ENCODE measurements at regions not wholly inside any gene's neighbourhood (a gene's known extent, or its start where the extent isn't known, plus 50 kb on each side); places are given as distances from the start of the nearest gene placed in this dataset.
"Not testable (repeated sequence)": the region's sequence is repeated elsewhere in the genome, so short reads cannot be mapped to it uniquely, and the experiment has no call there.

DNA sequence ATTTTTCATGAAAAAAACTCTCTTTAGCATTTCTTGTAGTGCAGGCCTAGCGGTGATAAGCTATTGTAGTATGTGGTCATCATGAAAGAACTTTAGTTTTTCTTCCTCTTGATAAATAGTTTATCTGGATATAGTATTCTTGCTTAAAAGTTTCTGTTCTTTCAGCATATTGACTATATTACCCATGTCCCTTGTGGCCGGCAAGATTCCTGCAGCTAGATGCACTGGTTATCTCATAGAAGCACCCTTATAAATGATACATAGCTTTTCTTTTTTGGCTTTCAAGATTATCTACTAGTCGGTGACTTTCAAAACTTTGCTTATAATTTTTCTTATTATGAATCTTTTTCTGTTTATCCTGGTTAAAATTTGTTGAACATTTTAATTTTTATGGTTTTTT is 234.8 kb downstream of the ALG10 start:
- Mint-ChIP-seq H3K27me3 (ENCODE audit: insufficient read depth) (no peaks in the 10 kb centered on the region), H3K9me3 (no peaks in the 10 kb centered on the region)

GRCh38 chr12:34262140-34262539 is 239.8 kb downstream of the ALG10 start:
- H3K4me3 Mint-ChIP-seq; H3K4me1 Mint-ChIP-seq (ENCODE audit: low read depth); intact Hi-C loops (cut with micrococcal nuclease); H3K36me3 Mint-ChIP-seq (ENCODE audit: low read depth); DNase-seq (ENCODE audit: low spot score); H3K27ac Mint-ChIP-seq; H3K27me3 Mint-ChIP-seq (ENCODE audit: insufficient read depth): not testable (repeated sequence)
- peaks cover 18% of the 10 kb centered on the region for H3K9me3 Mint-ChIP-seq

More for the DNA sequence above, 234.8 kb downstream of the ALG10 start:
- DNase-seq (ENCODE audit: low spot score), result no peak
- H3K36me3 Mint-ChIP-seq (ENCODE audit: low read depth), result no peaks in the 10 kb centered on the region
- no peaks in the 10 kb centered on the region for H3K4me1 Mint-ChIP-seq (ENCODE audit: low read depth)
- H3K4me3 Mint-ChIP-seq, result no peak overlapping the region
- no peak overlapping the region for H3K27ac Mint-ChIP-seq
- intact Hi-C loops (cut with micrococcal nuclease), result no loop called here

GRCh38 chr12:34264110-34264509 is 241.8 kb downstream of the ALG10 start:
- H3K36me3 Mint-ChIP-seq (ENCODE audit: low read depth), result no peaks in the 10 kb centered on the region
- H3K27ac Mint-ChIP-seq, result no peak overlapping the region
- H3K27me3 Mint-ChIP-seq (ENCODE audit: insufficient read depth), result no peaks in the 10 kb centered on the region
- intact Hi-C loops (cut with micrococcal nuclease), result no loop called here
- H3K9me3 Mint-ChIP-seq, result peaks cover 24% of the 10 kb centered on the region
- no peaks in the 10 kb centered on the region for H3K4me1 Mint-ChIP-seq (ENCODE audit: low read depth)
- no peak overlapping the region for H3K4me3 Mint-ChIP-seq
- no peak for DNase-seq (ENCODE audit: low spot score)

- H3K9me3 Mint-ChIP-seq; DNase-seq (ENCODE audit: low spot score); intact Hi-C loops (cut with micrococcal nuclease); H3K4me1 Mint-ChIP-seq (ENCODE audit: low read depth); H3K36me3 Mint-ChIP-seq (ENCODE audit: low read depth); H3K27me3 Mint-ChIP-seq (ENCODE audit: insufficient read depth); H3K27ac Mint-ChIP-seq; H3K4me3 Mint-ChIP-seq: not testable (repeated sequence)
Measured at GRCh38 chr12:34273703-34274102, 251.4 kb downstream of the ALG10 start.

GRCh38 chr12:34275129-34275528 is 252.8 kb downstream of the ALG10 start:
- Mint-ChIP-seq H3K4me3 (no peak overlapping the region), H3K27ac (no peak overlapping the region), H3K36me3 (ENCODE audit: low read depth) (no peaks in the 10 kb centered on the region), H3K4me1 (ENCODE audit: low read depth) (no peaks in the 10 kb centered on the region), H3K27me3 (ENCODE audit: insufficient read depth) (no peaks in the 10 kb centered on the region), H3K9me3 (peaks cover 8% of the 10 kb centered on the region)
- no peak for DNase-seq (ENCODE audit: low spot score)
- intact Hi-C loops (cut with micrococcal nuclease), result no loop called here

GRCh38 chr12:34286483-34286882 is 264.2 kb downstream of the ALG10 start:
- intact Hi-C loops (cut with micrococcal nuclease), result no loop called here
- Mint-ChIP-seq H3K27ac (no peak overlapping the region), H3K4me3 (no peak overlapping the region), H3K9me3 (peaks cover 44% of the 10 kb centered on the region), H3K36me3 (ENCODE audit: low read depth) (no peaks in the 10 kb centered on the region), H3K27me3 (ENCODE audit: insufficient read depth) (no peaks in the 10 kb centered on the region), H3K4me1 (ENCODE audit: low read depth) (no peaks in the 10 kb centered on the region)
- DNase-seq (ENCODE audit: low spot score), result no peak

GRCh38 chr12:34286934-34287333 is 264.6 kb downstream of the ALG10 start:
- H3K4me1 Mint-ChIP-seq (ENCODE audit: low read depth), result no peaks in the 10 kb centered on the region
- H3K4me3 Mint-ChIP-seq, result no peak overlapping the region
- DNase-seq (ENCODE audit: low spot score), result no peak
- intact Hi-C loops (cut with micrococcal nuclease), result no loop called here
- H3K27ac Mint-ChIP-seq, result no peak overlapping the region
- H3K36me3 Mint-ChIP-seq (ENCODE audit: low read depth), result no peaks in the 10 kb centered on the region
- peaks cover 47% of the 10 kb centered on the region for H3K9me3 Mint-ChIP-seq
- no peaks in the 10 kb centered on the region for H3K27me3 Mint-ChIP-seq (ENCODE audit: insufficient read depth)

DNA sequence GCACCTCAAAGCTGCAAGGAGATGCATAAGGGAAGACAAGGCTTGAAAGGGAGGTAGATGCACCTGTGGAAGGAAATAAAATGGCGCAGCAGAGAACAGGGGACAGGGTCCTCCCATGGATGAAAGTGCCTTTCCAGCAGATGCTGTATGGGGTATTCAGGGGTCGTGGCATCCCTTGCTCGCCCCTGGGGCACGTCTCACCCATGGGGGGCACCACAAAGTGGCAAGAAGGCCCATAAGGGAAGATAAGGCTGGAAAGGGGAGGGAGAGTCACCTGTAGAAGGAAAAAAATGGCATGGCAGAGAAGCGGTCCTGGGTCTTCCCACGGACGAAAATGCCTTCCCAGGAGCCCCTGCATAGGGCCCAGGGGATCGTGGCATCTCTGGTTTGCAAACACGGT is 265.1 kb downstream of the ALG10 start:
- Mint-ChIP-seq H3K4me1 (ENCODE audit: low read depth) (no peaks in the 10 kb centered on the region), H3K27me3 (ENCODE audit: insufficient read depth) (no peaks in the 10 kb centered on the region), H3K9me3 (peaks cover 52% of the 10 kb centered on the region), H3K36me3 (ENCODE audit: low read depth) (no peaks in the 10 kb centered on the region), H3K27ac (no peak overlapping the region), H3K4me3 (no peak overlapping the region)
- DNase-seq (ENCODE audit: low spot score), result no peak
- intact Hi-C loops (cut with micrococcal nuclease), result no loop called here

DNA sequence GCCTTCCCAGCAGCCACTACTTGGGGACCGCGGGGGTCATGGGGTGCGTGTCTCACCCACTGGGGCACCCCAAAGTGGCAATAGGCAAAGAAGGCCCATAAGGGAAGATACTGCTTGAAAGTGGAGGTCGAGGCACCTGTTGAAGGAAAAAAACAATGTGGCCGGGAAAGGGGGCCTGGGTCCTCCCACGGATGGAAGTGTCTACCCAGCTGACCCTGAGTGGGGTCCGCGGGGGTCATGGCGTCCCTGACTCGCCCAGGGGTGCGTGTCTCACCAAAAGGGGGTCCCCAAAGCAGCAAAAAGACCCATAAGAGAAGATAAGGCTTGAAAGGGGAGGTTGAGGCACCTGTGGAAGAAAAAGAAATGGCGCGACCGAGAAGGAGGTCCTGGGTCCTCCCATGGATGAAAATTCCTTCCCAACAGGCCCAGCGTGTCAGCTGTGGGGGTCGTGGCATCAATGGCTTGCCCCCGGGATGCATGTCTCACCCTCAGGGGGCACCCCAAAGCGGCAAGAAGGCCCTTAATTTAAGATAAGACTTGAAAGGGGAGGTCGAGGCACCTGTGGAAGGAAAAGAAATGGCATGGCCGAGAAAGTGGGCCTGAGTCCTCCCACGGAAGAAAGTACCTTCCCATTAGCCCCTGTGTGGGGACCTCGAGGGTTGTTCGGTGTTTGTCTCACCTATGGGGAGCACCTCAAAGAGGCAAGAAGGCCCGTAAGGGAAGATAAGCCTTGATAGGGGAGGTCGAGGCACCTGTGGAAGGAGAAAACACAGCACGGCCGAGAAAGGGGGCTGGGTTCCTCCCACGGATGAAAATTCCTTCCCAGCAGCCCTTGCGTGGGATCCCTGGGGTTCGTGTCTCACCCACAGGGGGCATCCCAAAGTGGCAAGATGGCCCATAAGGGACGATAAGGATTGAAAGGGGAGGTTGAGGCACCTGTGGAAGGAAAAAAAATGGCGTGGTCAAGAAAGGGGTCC is 266.0 kb downstream of the ALG10 start:
- no peak for DNase-seq (ENCODE audit: low spot score)
- no peak overlapping the region for H3K27ac Mint-ChIP-seq
- intact Hi-C loops (cut with micrococcal nuclease), result no loop called here
- H3K4me3 Mint-ChIP-seq, result no peak overlapping the region
- H3K36me3 Mint-ChIP-seq (ENCODE audit: low read depth), result no peaks in the 10 kb centered on the region
- no peaks in the 10 kb centered on the region for H3K27me3 Mint-ChIP-seq (ENCODE audit: insufficient read depth)
- peaks cover 59% of the 10 kb centered on the region for H3K9me3 Mint-ChIP-seq
- no peaks in the 10 kb centered on the region for H3K4me1 Mint-ChIP-seq (ENCODE audit: low read depth)

GRCh38 chr12:34288963-34289345 is 266.7 kb downstream of the ALG10 start:
- H3K36me3 Mint-ChIP-seq (ENCODE audit: low read depth), result no peaks in the 10 kb centered on the region
- intact Hi-C loops (cut with micrococcal nuclease), result no loop called here
- no peak overlapping the region for H3K4me3 Mint-ChIP-seq
- H3K27ac Mint-ChIP-seq, result no peak overlapping the region
- H3K27me3 Mint-ChIP-seq (ENCODE audit: insufficient read depth), result no peaks in the 10 kb centered on the region
- no peaks in the 10 kb centered on the region for H3K4me1 Mint-ChIP-seq (ENCODE audit: low read depth)
- no peak for DNase-seq (ENCODE audit: low spot score)
- H3K9me3 Mint-ChIP-seq, result peaks cover 64% of the 10 kb centered on the region

GRCh38 chr12:34289431-34290380 is 267.4 kb downstream of the ALG10 start:
- DNase-seq (ENCODE audit: low spot score), result no peak
- H3K4me3 Mint-ChIP-seq, result no peak overlapping the region
- intact Hi-C loops (cut with micrococcal nuclease), result no loop called here
- no peaks in the 10 kb centered on the region for H3K4me1 Mint-ChIP-seq (ENCODE audit: low read depth)
- peaks cover 67% of the 10 kb centered on the region for H3K9me3 Mint-ChIP-seq
- H3K27me3 Mint-ChIP-seq (ENCODE audit: insufficient read depth), result no peaks in the 10 kb centered on the region
- no peaks in the 10 kb centered on the region for H3K36me3 Mint-ChIP-seq (ENCODE audit: low read depth)
- H3K27ac Mint-ChIP-seq, result no peak overlapping the region

- H3K27me3 Mint-ChIP-seq (ENCODE audit: insufficient read depth), result no peaks in the 10 kb centered on the region
- H3K4me1 Mint-ChIP-seq (ENCODE audit: low read depth), result no peaks in the 10 kb centered on the region
- H3K27ac Mint-ChIP-seq, result no peak overlapping the region
- no peaks in the 10 kb centered on the region for H3K36me3 Mint-ChIP-seq (ENCODE audit: low read depth)
- intact Hi-C loops (cut with micrococcal nuclease), result no loop called here
- no peak for DNase-seq (ENCODE audit: low spot score)
- H3K4me3 Mint-ChIP-seq, result no peak overlapping the region
- peaks cover 74% of the 10 kb centered on the region for H3K9me3 Mint-ChIP-seq
Measured at GRCh38 chr12:34290381-34290995, 268.2 kb downstream of the ALG10 start.
